Fibroblast of the aortic adventitia (primary cell): ENCODE measurements at regions not wholly inside any gene's neighbourhood (a gene's known extent, or its start where the extent isn't known, plus 50 kb on each side); places are given as distances from the start of the nearest gene placed in this dataset.

Experiments used
- DNase-seq: peaks from one replicate; pipeline ENCODE4 v3.0.0-alpha.2; 2010; ENCODE audit warnings: low read depth
- H3K4me3 ChIP-seq: 2 replicates; pipeline ENCODE4 v1.5.1; 2011; ENCODE audit warnings: low read depth, mild to moderate bottlenecking, control low read depth, low read length, moderate library complexity
- TF ChIP-seq, protein P1 (sequence below): IDR thresholded peaks from 2 replicates; pipeline ENCODE4 v1.5.1; 2011; ENCODE audit warnings: mild to moderate bottlenecking, low read length, control low read depth, inconsistent platforms; ENCODE audit not compliant: insufficient read depth

DNA sequence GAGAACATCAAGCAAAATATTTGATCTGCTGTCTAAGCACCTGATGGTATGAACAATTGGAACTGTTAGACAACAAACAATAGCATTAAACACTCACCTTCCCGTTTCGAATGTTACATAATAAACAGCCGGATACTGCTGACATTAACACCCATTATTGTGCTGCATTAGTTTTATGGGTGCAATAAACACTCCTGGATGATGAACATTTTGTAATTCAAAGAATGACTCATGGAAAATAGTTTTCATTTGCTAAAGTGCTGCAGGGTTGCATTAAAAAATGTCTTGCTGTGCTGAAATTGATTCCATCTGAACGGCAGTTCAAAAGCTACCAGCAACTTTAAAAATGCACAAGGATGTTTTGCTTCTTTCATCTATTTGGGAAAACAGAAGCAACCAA is 100.8 kb upstream of the SORBS2 start:
- H3K4me3 ChIP-seq, result no peak overlapping the region
- TF ChIP-seq, protein P1, sequence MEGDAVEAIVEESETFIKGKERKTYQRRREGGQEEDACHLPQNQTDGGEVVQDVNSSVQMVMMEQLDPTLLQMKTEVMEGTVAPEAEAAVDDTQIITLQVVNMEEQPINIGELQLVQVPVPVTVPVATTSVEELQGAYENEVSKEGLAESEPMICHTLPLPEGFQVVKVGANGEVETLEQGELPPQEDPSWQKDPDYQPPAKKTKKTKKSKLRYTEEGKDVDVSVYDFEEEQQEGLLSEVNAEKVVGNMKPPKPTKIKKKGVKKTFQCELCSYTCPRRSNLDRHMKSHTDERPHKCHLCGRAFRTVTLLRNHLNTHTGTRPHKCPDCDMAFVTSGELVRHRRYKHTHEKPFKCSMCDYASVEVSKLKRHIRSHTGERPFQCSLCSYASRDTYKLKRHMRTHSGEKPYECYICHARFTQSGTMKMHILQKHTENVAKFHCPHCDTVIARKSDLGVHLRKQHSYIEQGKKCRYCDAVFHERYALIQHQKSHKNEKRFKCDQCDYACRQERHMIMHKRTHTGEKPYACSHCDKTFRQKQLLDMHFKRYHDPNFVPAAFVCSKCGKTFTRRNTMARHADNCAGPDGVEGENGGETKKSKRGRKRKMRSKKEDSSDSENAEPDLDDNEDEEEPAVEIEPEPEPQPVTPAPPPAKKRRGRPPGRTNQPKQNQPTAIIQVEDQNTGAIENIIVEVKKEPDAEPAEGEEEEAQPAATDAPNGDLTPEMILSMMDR, result no peak
- no peak for DNase-seq

- no peak overlapping the region for H3K4me3 ChIP-seq
- TF ChIP-seq, protein P1, result no peak
- no peak for DNase-seq
These were observed 102.7 kb upstream of the SORBS2 start for GRCh38 chr4:185914583-185915199.

- TF ChIP-seq, protein P1, result no peak
- H3K4me3 ChIP-seq, result no peak overlapping the region
- DNase-seq, result no peak
These were observed 103.3 kb upstream of the SORBS2 start for GRCh38 chr4:185915271-185915670.

DNA sequence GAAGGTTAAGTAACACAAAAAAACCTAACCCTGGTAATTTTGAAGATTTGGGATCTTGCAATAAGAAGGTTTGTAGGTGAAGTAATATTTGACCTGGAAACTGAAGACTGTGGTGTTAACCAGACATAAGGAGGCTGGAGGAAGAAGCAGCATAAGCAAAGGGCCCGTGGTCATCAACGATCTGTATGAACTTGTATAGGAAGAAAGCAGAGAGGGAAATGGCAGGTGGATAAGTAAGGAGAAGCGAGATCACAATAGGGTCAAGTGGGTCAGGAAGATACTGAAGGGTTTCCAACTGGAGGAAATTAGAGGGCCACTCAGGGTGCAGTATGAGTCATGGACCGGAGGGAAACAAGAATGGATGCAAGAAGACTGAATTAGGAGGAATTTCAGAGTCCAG is 103.8 kb upstream of the SORBS2 start:
- no peak overlapping the region for H3K4me3 ChIP-seq
- no peak for DNase-seq
- TF ChIP-seq, protein P1, result no peak

DNA sequence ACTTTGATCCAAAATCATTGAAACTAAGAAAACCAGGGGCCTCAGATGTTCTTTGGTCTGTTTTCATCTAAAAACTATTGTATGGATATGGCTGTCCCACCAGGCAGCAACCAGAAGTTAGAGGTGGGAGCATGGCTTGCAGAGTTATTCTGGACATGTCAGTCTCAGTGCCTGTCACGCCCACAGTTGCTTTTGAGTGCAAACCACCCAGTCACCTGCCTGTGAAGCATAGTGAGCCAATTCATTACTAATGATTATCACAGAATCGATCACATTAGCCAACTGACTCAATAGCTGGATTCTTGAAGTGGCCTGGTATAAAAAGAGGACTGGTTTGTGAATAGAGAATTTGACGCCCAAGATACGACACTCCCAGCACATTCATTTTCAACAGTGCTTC is 104.2 kb upstream of the SORBS2 start:
- no peak for DNase-seq
- no peak overlapping the region for H3K4me3 ChIP-seq
- TF ChIP-seq, protein P1, result no peak

- TF ChIP-seq, protein P1, result no peak
These were observed 104.7 kb upstream of the SORBS2 start for GRCh38 chr4:185916683-185917082.

GRCh38 chr4:185919107-185919506 is 107.1 kb upstream of the SORBS2 start:
- DNase-seq, result no peak
- TF ChIP-seq, protein P1, result no peak
- no peak overlapping the region for H3K4me3 ChIP-seq

More at GRCh38 chr4:185916683-185917082, 104.7 kb upstream of the SORBS2 start:
- no peak overlapping the region for H3K4me3 ChIP-seq
- no peak for DNase-seq
